ENCODE measurements at regions not wholly inside any gene's neighbourhood (a gene's known extent, or its start where the extent isn't known, plus 50 kb on each side); places are given as distances from the start of the nearest gene placed in this dataset.

- no peak for TF ChIP-seq CTCF (IDR thresholded peaks at IDR 0.05; ENCODE audit: insufficient read depth, low read depth, low read length)
- Histone ChIP-seq H3K36me3 (ENCODE audit: control insufficient read depth, insufficient read depth, low read length) (no peaks in the 10 kb centered on the region), H3K4me3 (ENCODE audit: low read depth, low read length) (no peak overlapping the region), H3K27me3 (ENCODE audit: control insufficient read depth, insufficient read depth, low read length) (no peaks in the 10 kb centered on the region)
- ChIA-PET POLR2A (no interaction called here), CTCF (interaction anchor here (1.6 kb wide), 1 partner anchor 27 kb away, joined by 3 read pairs; no protein-coding TSS in a partner anchor)
- no peak for DNase-seq (ENCODE audit: low read depth)
These were observed 110.2 kb downstream of the KLF5 start for GRCh38 chr13:73168953-73169401.

GRCh38 chr13:73168226-73168952 is 109.6 kb downstream of the KLF5 start:
- DNase-seq (ENCODE audit: low read depth), result no peak
- Histone ChIP-seq H3K36me3 (ENCODE audit: control insufficient read depth, insufficient read depth, low read length) (no peaks in the 10 kb centered on the region), H3K27me3 (ENCODE audit: control insufficient read depth, insufficient read depth, low read length) (no peaks in the 10 kb centered on the region), H3K4me3 (ENCODE audit: low read depth, low read length) (no peak overlapping the region)
- ChIA-PET POLR2A (interaction anchor here (0.6 kb wide), 1 partner anchor 9 kb away, joined by 7 read pairs; no protein-coding TSS in a partner anchor), CTCF (interaction anchor here (1.6 kb wide), 1 partner anchor 27 kb away, joined by 3 read pairs; no protein-coding TSS in a partner anchor)
- TF ChIP-seq CTCF (IDR thresholded peaks at IDR 0.05; ENCODE audit: insufficient read depth, low read depth, low read length), result no peak

GRCh38 chr13:73167028-73167820 is 108.4 kb downstream of the KLF5 start:
- ChIA-PET CTCF (no interaction called here), POLR2A (interaction anchor here (0.6 kb wide), 1 partner anchor 9 kb away, joined by 3 read pairs; no protein-coding TSS in a partner anchor)
- H3K27me3 ChIP-seq (ENCODE audit: control insufficient read depth, insufficient read depth, low read length), result no peaks in the 10 kb centered on the region
- DNase-seq (ENCODE audit: low read depth), result no peak
- H3K4me3 ChIP-seq (ENCODE audit: low read depth, low read length), result no peak overlapping the region
- H3K36me3 ChIP-seq (ENCODE audit: control insufficient read depth, insufficient read depth, low read length), result no peaks in the 10 kb centered on the region
- TF ChIP-seq CTCF (IDR thresholded peaks at IDR 0.05; ENCODE audit: insufficient read depth, low read depth, low read length), result no peak

- Histone ChIP-seq H3K4me3 (ENCODE audit: low read depth, low read length) (no peak overlapping the region), H3K27me3 (ENCODE audit: control insufficient read depth, insufficient read depth, low read length) (no peaks in the 10 kb centered on the region), H3K36me3 (ENCODE audit: control insufficient read depth, insufficient read depth, low read length) (no peaks in the 10 kb centered on the region)
- CTCF ChIA-PET, result no interaction called here
- no peak for DNase-seq (ENCODE audit: low read depth)
- POLR2A ChIA-PET, result interaction anchor here (0.6 kb wide), 1 partner anchor 10 kb away, joined by 5 read pairs; no protein-coding TSS in a partner anchor
- no peak for TF ChIP-seq CTCF (IDR thresholded peaks at IDR 0.05; ENCODE audit: insufficient read depth, low read depth, low read length)
These were observed 107.4 kb downstream of the KLF5 start for GRCh38 chr13:73166204-73166603.
